ENCODE measurements at regions not wholly inside any gene's neighbourhood (a gene's known extent, or its start where the extent isn't known, plus 50 kb on each side); places are given as distances from the start of the nearest gene placed in this dataset.

DNA sequence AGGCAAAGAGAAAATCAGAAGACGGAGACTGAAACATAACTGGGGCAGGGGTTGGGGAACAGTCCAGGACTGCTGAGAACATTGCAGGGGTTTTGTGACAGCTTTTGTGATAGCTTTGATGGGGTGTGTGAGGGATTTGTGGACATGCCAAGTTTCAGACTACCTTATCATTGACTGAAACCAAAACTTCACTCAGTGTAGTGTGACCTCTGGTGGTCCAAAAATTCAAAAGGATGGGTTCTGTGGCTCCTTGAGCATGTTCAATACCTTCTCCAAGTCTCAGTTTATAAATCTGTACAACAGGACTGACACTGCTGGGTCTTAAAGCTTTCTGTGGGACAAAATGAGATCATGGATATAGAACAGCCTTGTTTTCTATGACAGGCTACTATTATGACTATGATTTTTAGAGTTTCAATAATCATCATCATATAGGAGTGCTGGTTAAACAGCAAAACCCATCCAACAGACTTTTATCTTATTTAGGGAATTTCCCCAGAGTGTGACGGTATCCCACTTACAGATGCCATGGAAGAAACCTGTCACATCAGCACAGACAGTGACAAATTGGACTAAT is 259.2 kb upstream of the SLC14A2 start:
- TF ChIP-seq, protein P1, sequence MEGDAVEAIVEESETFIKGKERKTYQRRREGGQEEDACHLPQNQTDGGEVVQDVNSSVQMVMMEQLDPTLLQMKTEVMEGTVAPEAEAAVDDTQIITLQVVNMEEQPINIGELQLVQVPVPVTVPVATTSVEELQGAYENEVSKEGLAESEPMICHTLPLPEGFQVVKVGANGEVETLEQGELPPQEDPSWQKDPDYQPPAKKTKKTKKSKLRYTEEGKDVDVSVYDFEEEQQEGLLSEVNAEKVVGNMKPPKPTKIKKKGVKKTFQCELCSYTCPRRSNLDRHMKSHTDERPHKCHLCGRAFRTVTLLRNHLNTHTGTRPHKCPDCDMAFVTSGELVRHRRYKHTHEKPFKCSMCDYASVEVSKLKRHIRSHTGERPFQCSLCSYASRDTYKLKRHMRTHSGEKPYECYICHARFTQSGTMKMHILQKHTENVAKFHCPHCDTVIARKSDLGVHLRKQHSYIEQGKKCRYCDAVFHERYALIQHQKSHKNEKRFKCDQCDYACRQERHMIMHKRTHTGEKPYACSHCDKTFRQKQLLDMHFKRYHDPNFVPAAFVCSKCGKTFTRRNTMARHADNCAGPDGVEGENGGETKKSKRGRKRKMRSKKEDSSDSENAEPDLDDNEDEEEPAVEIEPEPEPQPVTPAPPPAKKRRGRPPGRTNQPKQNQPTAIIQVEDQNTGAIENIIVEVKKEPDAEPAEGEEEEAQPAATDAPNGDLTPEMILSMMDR (conservative IDR thresholded peaks at IDR 0.05), result no peak
- no peak for TF ChIP-seq ZFX (IDR thresholded peaks at IDR 0.05)

Data from C4-2B (cell line).